KMS-11 (cell line): ENCODE measurements at regions not wholly inside any gene's neighbourhood (a gene's known extent, or its start where the extent isn't known, plus 50 kb on each side); places are given as distances from the start of the nearest gene placed in this dataset.

Experiments
- H2AFZ ChIP-seq: fragments of 200-600 bp; sonication (generic); 2 replicates; pipeline ENCODE4 v1.6.1; 2016; ENCODE audit warnings: antibody characterized with exemption, mixed run types, low read depth
- H3K27ac ChIP-seq: fragments of 200-600 bp; sonication (generic); 2 replicates; pipeline ENCODE4 v1.6.1; 2016; ENCODE audit warnings: mild to moderate bottlenecking, mixed run types
- H3K27me3 ChIP-seq: fragments of 200-600 bp; sonication (generic); 2 replicates; pipeline ENCODE4 v1.6.1; 2017; ENCODE audit warnings: mild to moderate bottlenecking, low read depth, mixed run types, moderate library complexity; ENCODE audit not compliant: insufficient read depth
- H3K36me3 ChIP-seq: fragments of 200-600 bp; sonication (generic); 2 replicates; pipeline ENCODE4 v1.6.1; 2017; ENCODE audit warnings: mild to moderate bottlenecking, mixed run types; ENCODE audit not compliant: insufficient read depth
- H3K4me1 ChIP-seq: fragments of 200-600 bp; sonication (generic); 2 replicates; pipeline ENCODE4 v1.6.1; 2016; ENCODE audit warnings: mild to moderate bottlenecking, low read depth, mixed run types; ENCODE audit not compliant: poor library complexity, severe bottlenecking
- H3K4me2 ChIP-seq: fragments of 200-600 bp; sonication (generic); 2 replicates; pipeline ENCODE4 v1.7.0; 2016; ENCODE audit warnings: mild to moderate bottlenecking, mixed run types
- H3K4me3 ChIP-seq: fragments of 200-600 bp; sonication (generic); IDR thresholded peaks from 2 replicates; pipeline ENCODE4 v1.6.1; 2017; ENCODE audit warnings: low read depth, low read length, mixed read lengths; ENCODE audit not compliant: insufficient read depth
- H3K79me2 ChIP-seq: fragments of 200-600 bp; sonication (generic); 2 replicates; pipeline ENCODE4 v1.6.1; 2016; ENCODE audit warnings: low read depth, mixed run types; ENCODE audit not compliant: insufficient read depth
- H3K9ac ChIP-seq: fragments of 200-600 bp; sonication (generic); 2 replicates; pipeline ENCODE4 v1.6.1; 2016; ENCODE audit warnings: mild to moderate bottlenecking, mixed run types
- H4K20me1 ChIP-seq: fragments of 200-600 bp; sonication (generic); 2 replicates; pipeline ENCODE4 v1.6.1; 2016; ENCODE audit warnings: mild to moderate bottlenecking, mixed run types; ENCODE audit not compliant: insufficient read depth
- CTCF ChIP-seq: fragments of 200-600 bp; sonication (generic); conservative IDR thresholded peaks from 2 replicates; pipeline ENCODE4 v1.6.1; 2017; ENCODE audit warnings: low read depth, mild to moderate bottlenecking, antibody characterized with exemption, low read length, moderate library complexity, mixed read lengths

- TF ChIP-seq CTCF = no peak
- Histone ChIP-seq H3K4me1 (no peaks in the 10 kb centered on the region), H3K36me3 (no peaks in the 10 kb centered on the region), H4K20me1 (no peaks in the 10 kb centered on the region), H3K79me2 (no peaks in the 10 kb centered on the region), H3K9ac (no peak overlapping the region), H3K27me3 (no peaks in the 10 kb centered on the region; the same call in 1 of the 2 replicates), H3K27ac (no peak overlapping the region), H3K4me2 (no peak overlapping the region), H2AFZ (no peak overlapping the region), H3K4me3 (no peak overlapping the region)
Measured at GRCh38 chr22:49094858-49095257, 732.8 kb downstream of the BRD1 start.

- no peak overlapping the region for H2AFZ ChIP-seq
- H4K20me1 ChIP-seq = no peaks in the 10 kb centered on the region
- no peaks in the 10 kb centered on the region for H3K79me2 ChIP-seq
- H3K9ac ChIP-seq = no peak overlapping the region
- H3K4me3 ChIP-seq = no peak overlapping the region
- H3K4me1 ChIP-seq = no peaks in the 10 kb centered on the region
- TF ChIP-seq CTCF = no peak
- no peak overlapping the region for H3K4me2 ChIP-seq
- H3K27ac ChIP-seq = no peak overlapping the region
- H3K27me3 ChIP-seq = no peaks in the 10 kb centered on the region; the same call in 1 of the 2 replicates
- H3K36me3 ChIP-seq = no peaks in the 10 kb centered on the region
Measured at GRCh38 chr22:49094151-49094550, 733.5 kb downstream of the BRD1 start.

GRCh38 chr22:49093192-49093880 is 734.3 kb downstream of the BRD1 start:
- Histone ChIP-seq H3K36me3 (no peaks in the 10 kb centered on the region), H2AFZ (no peak overlapping the region), H3K4me1 (no peaks in the 10 kb centered on the region), H3K79me2 (no peaks in the 10 kb centered on the region), H3K27ac (no peak overlapping the region), H3K9ac (no peak overlapping the region), H3K4me2 (no peak overlapping the region), H4K20me1 (no peaks in the 10 kb centered on the region), H3K27me3 (no peaks in the 10 kb centered on the region; the same call in 1 of the 2 replicates), H3K4me3 (no peak overlapping the region)
- no peak for TF ChIP-seq CTCF

GRCh38 chr22:49092716-49093115 is 735.0 kb downstream of the BRD1 start:
- H3K27ac ChIP-seq = no peak overlapping the region
- no peak overlapping the region for H3K4me2 ChIP-seq
- no peaks in the 10 kb centered on the region for H3K79me2 ChIP-seq
- no peak overlapping the region for H3K9ac ChIP-seq
- no peaks in the 10 kb centered on the region; the same call in 1 of the 2 replicates for H3K27me3 ChIP-seq
- no peak overlapping the region for H2AFZ ChIP-seq
- no peaks in the 10 kb centered on the region for H3K36me3 ChIP-seq
- TF ChIP-seq CTCF = no peak
- H3K4me3 ChIP-seq = no peak overlapping the region
- no peaks in the 10 kb centered on the region for H3K4me1 ChIP-seq
- H4K20me1 ChIP-seq = no peaks in the 10 kb centered on the region
